HG03575 (cell line): ENCODE measurements at regions not wholly inside any gene's neighbourhood (a gene's known extent, or its start where the extent isn't known, plus 50 kb on each side); places are given as distances from the start of the nearest gene placed in this dataset.

Source experiments
- ATAC-seq: cut with Tn5 transposase; IDR thresholded peaks from one replicate; pipeline ENCODE4 v1.9.1; 2021; ENCODE audit not compliant: unreplicated experiment, insufficient number of reproducible peaks, low FRiP score; ENCODE audit errors: extremely low read depth

GRCh38 chr6:105626295-105627158 lies 223.6 kb upstream of the PREP start:
- ATAC-seq, result no peak

GRCh38 chr6:105624021-105624420 lies 221.1 kb upstream of the PREP start:
- ATAC-seq, result no peak

- ATAC-seq, result no peak
Observed at GRCh38 chr6:105622226-105622625, 219.3 kb upstream of the PREP start.

GRCh38 chr6:105621564-105622175 lies 218.8 kb upstream of the PREP start:
- no peak for ATAC-seq

GRCh38 chr6:105620878-105621277 lies 218.0 kb upstream of the PREP start:
- no peak for ATAC-seq

GRCh38 chr6:105619971-105620741 lies 217.3 kb upstream of the PREP start:
- no peak for ATAC-seq

- ATAC-seq, result no peak
Observed at GRCh38 chr6:105618247-105618646, 215.4 kb upstream of the PREP start.

GRCh38 chr6:105616521-105616920 lies 213.6 kb upstream of the PREP start:
- ATAC-seq, result no peak

GRCh38 chr6:105611606-105612005 lies 208.7 kb upstream of the PREP start:
- no peak for ATAC-seq

- no peak for ATAC-seq
Observed at GRCh38 chr6:105609375-105609991, 206.6 kb upstream of the PREP start.

- no peak for ATAC-seq
Observed at GRCh38 chr6:105608711-105609374, 206.0 kb upstream of the PREP start.

- ATAC-seq, result no peak
Observed at GRCh38 chr6:105607636-105608621, 205.0 kb upstream of the PREP start.

GRCh38 chr6:105606831-105607463 lies 204.1 kb upstream of the PREP start:
- no peak for ATAC-seq

- ATAC-seq, result no peak
Observed at GRCh38 chr6:105604587-105604884, 201.7 kb upstream of the PREP start.

GRCh38 chr6:105603788-105604586 lies 201.1 kb upstream of the PREP start:
- ATAC-seq, result no peak

GRCh38 chr6:105601541-105602236 lies 198.8 kb upstream of the PREP start:
- ATAC-seq, result peak; percentile 64
